Stimulated activated CD8-positive, alpha-beta memory T cell treated with anti-CD3 and anti-CD28 coated beads, Interleukin-4, amount 100 ng/mL, for 4 hours (primary cell): ENCODE measurements at regions not wholly inside any gene's neighbourhood (a gene's known extent, or its start where the extent isn't known, plus 50 kb on each side); places are given as distances from the start of the nearest gene placed in this dataset.

Experiments
- DNase-seq, 2 donors: peaks; one replicate each; pipeline ENCODE4 v3.0.0-alpha.2; 2020; ENCODE audit warnings: low read depth in 2 of 2, low spot score in 1 of 2

GRCh38 chr2:239540174-239540573 is 139.4 kb upstream of the HDAC4 start:
- DNase-seq: no peak

GRCh38 chr2:239539776-239540100 is 138.9 kb upstream of the HDAC4 start:
- DNase-seq: no peak

GRCh38 chr2:239539083-239539775 is 138.4 kb upstream of the HDAC4 start:
- DNase-seq: no peak

- DNase-seq: no peak
These were observed 137.7 kb upstream of the HDAC4 start for GRCh38 chr2:239538357-239539052.

- no peak for DNase-seq
These were observed 137.0 kb upstream of the HDAC4 start for GRCh38 chr2:239537633-239538356.

- no peak for DNase-seq
These were observed 135.4 kb upstream of the HDAC4 start for GRCh38 chr2:239536186-239536585.

GRCh38 chr2:239535413-239536144 is 134.8 kb upstream of the HDAC4 start:
- no peak for DNase-seq

GRCh38 chr2:239534581-239535412 is 134.0 kb upstream of the HDAC4 start:
- DNase-seq: no peak

- no peak for DNase-seq
These were observed 132.9 kb upstream of the HDAC4 start for GRCh38 chr2:239533569-239534316.

- no peak for DNase-seq
These were observed 132.0 kb upstream of the HDAC4 start for GRCh38 chr2:239532859-239533258.

GRCh38 chr2:239532250-239532649 is 131.4 kb upstream of the HDAC4 start:
- no peak for DNase-seq

GRCh38 chr2:239531456-239532241 is 130.8 kb upstream of the HDAC4 start:
- DNase-seq: no peak

GRCh38 chr2:239530749-239531316 is 130.0 kb upstream of the HDAC4 start:
- no peak for DNase-seq

GRCh38 chr2:239529313-239530015 is 128.6 kb upstream of the HDAC4 start:
- no peak for DNase-seq

- DNase-seq: no peak
These were observed 128.1 kb upstream of the HDAC4 start for GRCh38 chr2:239528883-239529282.

GRCh38 chr2:239528146-239528545 is 127.3 kb upstream of the HDAC4 start:
- no peak for DNase-seq

GRCh38 chr2:239526666-239527415 is 126.0 kb upstream of the HDAC4 start:
- DNase-seq: no peak

GRCh38 chr2:239526038-239526437 is 125.2 kb upstream of the HDAC4 start:
- no peak for DNase-seq
